K562 (cell line): ENCODE measurements at regions not wholly inside any gene's neighbourhood (a gene's known extent, or its start where the extent isn't known, plus 50 kb on each side); places are given as distances from the start of the nearest gene placed in this dataset.
A peak's percentile ranks its signal among the peaks of the same experiment; 100 is the strongest.

Experiments
- ATAC-seq: fragments of 200-7000 bp; cut with Tn5 transposase; 3 replicates; pipeline ENCODE4 v1.9.1; 2020; ENCODE audit warnings: moderate library complexity
- BruUV-seq: library from RNA; stranded (reverse); fragments of 400-500 nt; replicated peaks from 2 replicates; lab custom pipeline; 2021; lab: Mats Ljungman, UMichigan
- CTCF ChIA-PET: fragments of 300-600 bp; formaldehyde crosslinking; extraction: SDS; loops from one replicate; lab custom pipeline; 2021; ENCODE audit warnings: low intra/inter-chr PET ratio; lab: Yijun Ruan, JAX
- POLR2A ChIA-PET: fragments of 300-600, 350-650 bp; sonication (Branson Sonifier 250); formaldehyde crosslinking; extraction: SDS; loops from one replicate; lab custom pipeline; 2021; ENCODE audit warnings: antibody characterized with exemption, inconsistent platforms; lab: Yijun Ruan, JAX
- DNase-seq, 4 experiments: peaks; one replicate each; pipeline versions ENCODE4 v3.0.0 to v3.0.0-alpha.2; 2011 to 2018; ENCODE audit warnings: low spot score in 3 of 4, mixed read lengths in 3 of 4; ENCODE audit errors: extremely low read depth in 1 of 4
- FAIRE-seq: peaks from 2 replicates; lab custom pipeline; 2011; peaks lifted over from hg19 to GRCh38; lab: Jason Lieb, UNC
- H2AFZ ChIP-seq: 2 replicates; pipeline ENCODE4 v1.6.0; 2011; ENCODE audit warnings: low read depth, low read length, control low read depth, inconsistent platforms
- H3K27ac ChIP-seq: fragments of 200-600 bp; 3 replicates; pipeline ENCODE4 v1.8.0; 2011; ENCODE audit warnings: low read depth, mild to moderate bottlenecking, control low read depth, inconsistent platforms, low read length, moderate library complexity, mixed read lengths; ENCODE audit errors: extremely low read depth
- H3K27me3 ChIP-seq, 2 experiments: fragments of 300-600 bp in 1 of 2; 2 replicates in 1 of 2; 3 replicates in 1 of 2; pipeline versions ENCODE4 v1.6.0 to v1.8.0; 2011; ENCODE audit warnings: inconsistent platforms in 2 of 2, low read length in 2 of 2, mild to moderate bottlenecking in 1 of 2, mixed read lengths in 1 of 2, moderate library complexity in 1 of 2; ENCODE audit not compliant: control insufficient read depth in 2 of 2, insufficient read depth in 2 of 2
- H3K36me3 ChIP-seq: fragments of 300-600 bp; 3 replicates; pipeline ENCODE4 v1.8.0; 2011; ENCODE audit warnings: mild to moderate bottlenecking, low read length, inconsistent platforms; ENCODE audit not compliant: control insufficient read depth, insufficient read depth
- H3K4me1 ChIP-seq, 2 experiments: fragments of 200-600 bp in 1 of 2; replicated peaks in 1 of 2; 2 replicates in 1 of 2; 3 replicates in 1 of 2; pipeline versions ENCODE4 v1.5.1 to v1.8.0; 2011; ENCODE audit warnings: inconsistent platforms in 2 of 2, low read length in 2 of 2, mild to moderate bottlenecking in 1 of 2, mixed read lengths in 1 of 2, moderate library complexity in 1 of 2; ENCODE audit not compliant: control insufficient read depth in 2 of 2, insufficient read depth in 2 of 2
- H3K4me2 ChIP-seq: 2 replicates; pipeline ENCODE4 v1.6.1; 2011; ENCODE audit warnings: low read length, control low read depth, inconsistent platforms, mixed read lengths; ENCODE audit not compliant: insufficient read depth
- H3K4me3 ChIP-seq: fragments of 200-600 bp; sonication (generic), shearing (Covaris generic); 2 replicates; pipeline ENCODE4 v1.5.1; 2016; ENCODE audit warnings: control low read depth, inconsistent platforms
- H3K79me2 ChIP-seq: fragments of 200-600 bp; 3 replicates; pipeline ENCODE4 v1.8.0; 2011; ENCODE audit warnings: low read length, inconsistent platforms; ENCODE audit not compliant: control insufficient read depth, insufficient read depth
- H3K9ac ChIP-seq, 2 experiments: 2 replicates each; pipeline versions ENCODE4 v1.6.0 to v1.6.1; 2011; ENCODE audit warnings: low read depth in 2 of 2, low read length in 2 of 2, control low read depth in 1 of 2, inconsistent platforms in 1 of 2, mild to moderate bottlenecking in 1 of 2, mixed read lengths in 1 of 2; ENCODE audit not compliant: insufficient read depth in 1 of 2
- H3K9me1 ChIP-seq: one replicate; pipeline ENCODE4 v1.6.0; 2011; ENCODE audit warnings: inconsistent platforms, mild to moderate bottlenecking, low read length, moderate library complexity; ENCODE audit not compliant: control insufficient read depth, insufficient read depth
- H3K9me3 ChIP-seq: replicated peaks from 2 replicates; pipeline ENCODE4 v1.5.1; 2011; ENCODE audit warnings: low read depth, low read length, inconsistent platforms; ENCODE audit not compliant: control insufficient read depth, insufficient read depth
- H4K20me1 ChIP-seq: replicated peaks from 2 replicates; pipeline ENCODE4 v1.6.1; 2011; ENCODE audit warnings: low read length, inconsistent platforms, mixed read lengths; ENCODE audit not compliant: control insufficient read depth, insufficient read depth
- ARID3A ChIP-seq: IDR thresholded peaks from 2 replicates; pipeline ENCODE4 v1.6.1; 2012; ENCODE audit warnings: low read depth, low read length, improper control_type of control experiment, borderline replicate concordance
- CBX3 ChIP-seq, 2 experiments: IDR thresholded peaks; 1 replicate in 1 of 2; 2 replicates in 1 of 2; pipeline ENCODE4 v1.6.1; 2012; ENCODE audit warnings: inconsistent platforms in 2 of 2, low read length in 2 of 2, borderline replicate concordance in 1 of 2, control low read depth in 1 of 2
- DACH1 ChIP-seq: fragments of 450-650 bp; IDR thresholded peaks from 2 replicates; pipeline ENCODE4 v1.6.1; 2018; ENCODE audit not compliant: partially characterized antibody
- MBD1 ChIP-seq: fragments of 250-450 bp; sonication (Bioruptor Pico); IDR thresholded peaks from 2 replicates; pipeline ENCODE4 v1.8.0; 2022; ENCODE audit warnings: inconsistent platforms
- NFYB ChIP-seq: IDR thresholded peaks from 2 replicates; pipeline ENCODE4 v1.6.1; 2011; ENCODE audit warnings: mild to moderate bottlenecking, moderate library complexity; ENCODE audit not compliant: insufficient read length; ENCODE audit errors: extremely low read depth
- RCOR1 ChIP-seq, 2 experiments: IDR thresholded peaks; 2 replicates each; pipeline ENCODE4 v1.6.1; 2012; ENCODE audit warnings: low read depth in 2 of 2, low read length in 2 of 2, borderline replicate concordance in 1 of 2, improper control_type of control experiment in 1 of 2
- YY1 ChIP-seq, 3 experiments: IDR thresholded peaks; 2 replicates each; pipeline ENCODE4 v1.6.1; 2011; ENCODE audit warnings: low read length in 2 of 3, mild to moderate bottlenecking in 2 of 3, moderate library complexity in 2 of 3, borderline replicate concordance in 1 of 3, control low read depth in 1 of 3, low read depth in 1 of 3; ENCODE audit not compliant: insufficient read depth in 3 of 3, insufficient replicate concordance in 2 of 3, control insufficient read depth in 1 of 3, insufficient read length in 1 of 3; ENCODE audit errors: extremely low read depth in 1 of 3
- ZNF384 ChIP-seq: IDR thresholded peaks from 2 replicates; pipeline ENCODE4 v1.6.1; 2012; ENCODE audit warnings: low read depth, low read length, improper control_type of control experiment
- ZNF695 ChIP-seq: fragments of 450-650 bp; formaldehyde crosslinking; IDR thresholded peaks from 2 replicates; pipeline ENCODE4 v1.4.0; 2020; ENCODE audit warnings: mild to moderate bottlenecking, moderate library complexity
- WGBS: fragments of 100-300 bp; shearing (Covaris generic); methylation state at CpG from one replicate; pipeline ENCODE4 v1.1.6; 2016; ENCODE audit warnings: low coverage, mixed read lengths; ENCODE audit not compliant: insufficient coverage; ENCODE audit errors: missing lambda C conversion rate; 5-methylcytosine and 5-hydroxymethylcytosine counted together
- in situ Hi-C: fragments of 300-500 bp; cut with MboI; formaldehyde crosslinking; loops from 4 replicates; pipeline ENCODE4 v1.15.0; 2018; ENCODE audit warnings: inconsistent platforms, mixed read lengths
- intact Hi-C: fragments of 100-400 bp; cut with micrococcal nuclease; formaldehyde crosslinking; loops from 2 replicates; pipeline ENCODE4 v1.14.2; 2022

GRCh38 chr5:99032234-99033013, 103.6 kb upstream of the CHD1 start:
- POLR2A ChIA-PET = interaction anchor here (1.0 kb wide), 2 partner anchors 12 to 119 kb away, joined by 3 to 4 read pairs; no protein-coding TSS in a partner anchor
- H3K9ac ChIP-seq = peak overlapping the region in 1 of 2 experiments; percentile 53; a peak in 1 of 4 replicates
- peaks cover 0 to 13% of the 10 kb centered on the region in 2 experiments; a peak in 2 of 5 replicates for H3K4me1 ChIP-seq
- peak overlapping the region; percentile 75 for H3K4me2 ChIP-seq
- no peaks in the 10 kb centered on the region for H3K9me3 ChIP-seq
- H3K27ac ChIP-seq = peak overlapping the region; percentile 58; the same call in 1 of the 3 replicates
- no peaks in the 10 kb centered on the region for H3K9me1 ChIP-seq
- H3K36me3 ChIP-seq = no peaks in the 10 kb centered on the region
- 40% methylated on average over 7 of the region's 7 CpGs for WGBS
- H2AFZ ChIP-seq = peak overlapping the region; percentile 95
- H3K4me3 ChIP-seq = no peak overlapping the region
- H3K27me3 ChIP-seq = no peaks in the 10 kb centered on the region
- in situ Hi-C loops (loop anchor here (5.0 to 25.0 kb wide), 2 partner anchors 130 to 1845 kb away; partner anchors contain the start of gene RIOK2), intact Hi-C loops (loop anchor here (1.0 to 5.0 kb wide), 6 partner anchors 28 to 195 kb away; partner anchors contain the start of gene CHD1)
- BruUV-seq = no TSS peak
- FAIRE-seq = peak; percentile 80
- H4K20me1 ChIP-seq = no peaks in the 10 kb centered on the region
- H3K79me2 ChIP-seq = no peaks in the 10 kb centered on the region
- DNase-seq = peak; percentile 35 to 84 (median 60)
- CTCF ChIA-PET = interaction anchor here (1.1 to 4.1 kb wide), 4 partner anchors 28 to 129 kb away, joined by 4 to 53 read pairs (median 4); no protein-coding TSS in a partner anchor
- ATAC-seq = peak; percentile 84
- TF ChIP-seq NFYB (peak; percentile 9), ZNF695 (CRISPR knock-in tag) (no peak), ARID3A (0 out of 2 replicates have a peak, but pooled peaks have one; percentile 57), CBX3 (IDR thresholded peaks at IDR 0.05; ENCODE audit: borderline replicate concordance in 1 of 2, low read length in 2 of 2) (0 out of 3 replicates have a peak, but pooled peaks of 1 of the 2 experiments have one; percentile 21), MBD1 (0 out of 2 replicates have a peak, but pooled peaks have one; percentile 4), RCOR1 (IDR thresholded peaks at IDR 0.05; ENCODE audit: borderline replicate concordance in 1 of 2, low read depth in 2 of 2, low read length in 2 of 2) (peak in 1 of 2 experiments; percentile 23; a peak in 1 of 4 replicates), ZNF384 (0 out of 2 replicates have a peak, but pooled peaks have one; percentile 19), YY1 (IDR thresholded peaks at IDR 0.05; ENCODE audit: borderline replicate concordance in 1 of 3, control insufficient read depth in 1 of 3, extremely low read depth in 1 of 3, insufficient read depth in 3 of 3, insufficient read length in 1 of 3, insufficient replicate concordance in 2 of 3, low read depth in 1 of 3, low read length in 2 of 3) (peak in 1 of 3 experiments; percentile 19), DACH1 (peak; percentile 16)
